ENCODE measurements at regions not wholly inside any gene's neighbourhood (a gene's known extent, or its start where the extent isn't known, plus 50 kb on each side); places are given as distances from the start of the nearest gene placed in this dataset.

DNA sequence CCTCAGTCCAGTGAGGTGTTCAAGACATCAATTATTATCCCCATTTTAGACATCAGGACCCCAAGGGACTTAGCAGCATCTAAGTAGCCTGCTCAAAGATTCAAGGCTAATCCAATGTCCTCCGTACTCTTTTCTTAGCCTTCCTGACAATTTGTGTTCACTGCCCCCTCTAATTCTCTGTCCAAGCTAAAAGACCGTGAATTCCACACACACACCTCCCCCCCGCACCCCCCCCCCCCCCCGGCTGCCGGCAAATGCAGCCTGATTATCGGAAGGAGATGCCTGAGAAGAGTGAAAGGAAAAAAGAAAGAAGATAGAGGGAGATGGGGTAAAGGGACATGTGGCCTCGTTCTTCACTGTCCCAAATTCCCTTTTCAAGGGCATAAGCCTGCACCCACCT, 58.1 kb upstream of the NLK start:
- TF ChIP-seq, protein P1, sequence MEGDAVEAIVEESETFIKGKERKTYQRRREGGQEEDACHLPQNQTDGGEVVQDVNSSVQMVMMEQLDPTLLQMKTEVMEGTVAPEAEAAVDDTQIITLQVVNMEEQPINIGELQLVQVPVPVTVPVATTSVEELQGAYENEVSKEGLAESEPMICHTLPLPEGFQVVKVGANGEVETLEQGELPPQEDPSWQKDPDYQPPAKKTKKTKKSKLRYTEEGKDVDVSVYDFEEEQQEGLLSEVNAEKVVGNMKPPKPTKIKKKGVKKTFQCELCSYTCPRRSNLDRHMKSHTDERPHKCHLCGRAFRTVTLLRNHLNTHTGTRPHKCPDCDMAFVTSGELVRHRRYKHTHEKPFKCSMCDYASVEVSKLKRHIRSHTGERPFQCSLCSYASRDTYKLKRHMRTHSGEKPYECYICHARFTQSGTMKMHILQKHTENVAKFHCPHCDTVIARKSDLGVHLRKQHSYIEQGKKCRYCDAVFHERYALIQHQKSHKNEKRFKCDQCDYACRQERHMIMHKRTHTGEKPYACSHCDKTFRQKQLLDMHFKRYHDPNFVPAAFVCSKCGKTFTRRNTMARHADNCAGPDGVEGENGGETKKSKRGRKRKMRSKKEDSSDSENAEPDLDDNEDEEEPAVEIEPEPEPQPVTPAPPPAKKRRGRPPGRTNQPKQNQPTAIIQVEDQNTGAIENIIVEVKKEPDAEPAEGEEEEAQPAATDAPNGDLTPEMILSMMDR (IDR thresholded peaks at IDR 0.05; ENCODE audit: extremely low read depth, insufficient read depth, missing control alignments): no peak
- no peak for DNase-seq (ENCODE audit: low spot score)
- in situ Hi-C loops (cut with MboI; ENCODE audit: low pct_unique_long_range_greater_than_20kb, low sequenced_read_pairs, unreplicated experiment): no loop called here

DNA sequence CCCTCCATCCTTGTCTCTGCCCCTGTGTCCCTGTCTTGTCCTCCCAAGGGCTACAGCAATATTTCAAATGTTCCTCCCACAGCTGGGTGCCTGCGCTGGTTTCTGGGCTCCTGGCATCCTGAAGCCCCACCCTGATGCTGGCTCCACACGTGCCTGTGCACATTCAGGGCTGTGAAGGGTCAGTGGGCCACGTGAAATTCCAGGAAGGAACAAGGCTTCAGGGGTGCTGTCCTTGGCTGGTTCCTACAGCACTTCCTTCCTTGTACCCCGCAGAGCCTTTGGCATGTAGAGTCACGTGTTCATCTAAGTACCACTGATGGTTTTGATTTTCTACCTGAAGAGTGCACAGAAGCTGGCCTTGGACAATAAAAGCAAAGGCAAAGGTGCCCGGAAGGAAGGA, 57.7 kb upstream of the NLK start:
- TF ChIP-seq, protein P1 (IDR thresholded peaks at IDR 0.05; ENCODE audit: extremely low read depth, insufficient read depth, missing control alignments): no peak
- in situ Hi-C loops (cut with MboI; ENCODE audit: low pct_unique_long_range_greater_than_20kb, low sequenced_read_pairs, unreplicated experiment): no loop called here
- no peak for DNase-seq (ENCODE audit: low spot score)

DNA sequence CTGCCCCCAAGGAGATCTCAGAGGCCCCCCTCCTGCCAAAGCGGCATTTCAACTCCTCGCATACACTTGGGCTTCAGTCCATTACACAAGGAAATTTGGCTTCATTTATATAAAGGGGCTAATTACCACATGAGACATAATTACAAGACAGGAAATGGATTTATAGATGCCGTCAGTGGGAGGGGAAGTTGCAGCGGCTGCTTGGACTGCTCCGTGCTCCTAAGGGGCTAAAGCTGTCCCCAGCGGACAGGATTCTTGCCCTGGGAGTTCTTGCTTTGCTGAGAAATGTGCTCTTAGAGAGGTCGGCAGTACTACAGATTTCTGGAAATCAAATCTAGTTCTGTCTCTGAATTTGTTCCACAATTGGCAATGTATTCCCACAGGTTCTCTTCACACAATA, 57.2 kb upstream of the NLK start:
- TF ChIP-seq, protein P1 (IDR thresholded peaks at IDR 0.05; ENCODE audit: extremely low read depth, insufficient read depth, missing control alignments): no peak
- DNase-seq (ENCODE audit: low spot score): no peak
- in situ Hi-C loops (cut with MboI; ENCODE audit: low pct_unique_long_range_greater_than_20kb, low sequenced_read_pairs, unreplicated experiment): no loop called here

DNA sequence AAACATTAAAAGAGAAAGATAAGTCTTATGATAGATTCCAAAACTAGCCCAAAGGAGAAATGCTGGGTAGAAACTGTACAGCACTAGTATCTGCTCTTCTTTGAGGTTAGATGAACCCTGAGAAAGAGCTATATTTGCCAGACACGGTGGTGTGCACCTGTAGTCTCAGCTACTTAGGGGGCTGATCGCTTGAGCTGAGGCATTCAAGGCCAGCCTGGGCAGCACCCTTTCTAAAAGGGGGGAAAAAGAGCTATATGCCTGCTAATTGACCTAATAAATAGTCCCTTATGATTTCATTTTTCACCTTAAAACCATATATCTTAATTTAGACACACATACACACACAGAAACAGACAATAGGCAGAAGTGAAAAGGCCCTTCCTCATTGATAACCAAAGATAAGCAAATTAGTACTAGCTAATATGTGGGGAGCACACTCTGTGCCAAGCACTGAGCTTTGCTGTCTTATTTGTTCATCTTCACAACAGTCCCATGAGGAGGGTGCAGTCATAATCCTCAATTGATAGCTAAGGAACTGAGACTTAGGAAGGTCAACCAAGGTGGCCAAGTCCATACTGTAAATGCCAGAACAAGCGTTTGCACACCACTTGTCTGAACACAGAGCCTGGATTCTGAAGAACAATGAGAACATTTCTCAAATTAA, 56.6 kb upstream of the NLK start:
- in situ Hi-C loops (cut with MboI; ENCODE audit: low pct_unique_long_range_greater_than_20kb, low sequenced_read_pairs, unreplicated experiment): no loop called here
- peak; percentile 33 for DNase-seq (ENCODE audit: low spot score)

DNA sequence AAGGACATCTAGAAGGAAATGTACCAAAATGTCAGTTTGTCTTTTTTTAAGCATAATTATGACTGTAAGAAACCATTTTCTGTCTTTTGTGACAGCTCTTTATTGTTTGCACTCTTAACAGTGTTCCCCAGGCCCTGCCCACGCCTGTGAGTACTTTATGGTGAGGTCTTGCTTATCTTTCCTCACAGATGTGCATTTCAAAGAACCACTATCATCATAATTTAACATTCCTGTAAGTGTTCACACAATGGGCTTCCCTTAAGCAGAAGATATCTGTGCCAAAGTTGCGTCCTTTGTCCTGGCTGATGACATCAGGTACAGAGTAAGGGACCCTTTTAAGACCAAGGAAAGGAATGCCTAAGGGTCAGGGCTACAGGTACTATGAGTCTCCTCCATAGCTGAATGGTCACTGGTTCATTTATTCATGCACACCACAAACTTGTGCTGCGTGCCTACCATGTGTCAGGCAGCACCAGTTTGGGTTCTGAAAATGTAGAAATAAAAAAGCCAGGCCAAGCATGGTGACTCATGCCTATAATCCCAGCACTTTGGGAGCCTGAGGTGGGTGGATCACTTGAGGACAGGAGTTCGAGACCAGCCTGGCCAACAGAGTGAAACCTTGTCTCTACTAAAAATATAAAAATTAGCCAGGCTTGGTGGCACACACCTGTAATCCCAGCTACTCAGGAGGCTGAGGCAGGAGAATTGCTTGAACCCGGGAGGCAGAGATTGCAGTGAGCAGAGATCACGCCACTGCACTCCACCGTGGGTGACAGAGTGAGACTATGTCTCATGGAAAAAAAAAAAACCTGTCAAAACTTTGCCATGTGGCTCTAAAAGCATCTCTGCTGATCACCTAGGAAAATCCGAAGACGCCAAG, 55.4 kb upstream of the NLK start:
- no peak for DNase-seq (ENCODE audit: low spot score)
- TF ChIP-seq, protein P1 (IDR thresholded peaks at IDR 0.05; ENCODE audit: extremely low read depth, insufficient read depth, missing control alignments): no peak
- in situ Hi-C loops (cut with MboI; ENCODE audit: low pct_unique_long_range_greater_than_20kb, low sequenced_read_pairs, unreplicated experiment): no loop called here

More for the DNA sequence above, 56.6 kb upstream of the NLK start:
- TF ChIP-seq, protein P1 (IDR thresholded peaks at IDR 0.05; ENCODE audit: extremely low read depth, insufficient read depth, missing control alignments): no peak

DNA sequence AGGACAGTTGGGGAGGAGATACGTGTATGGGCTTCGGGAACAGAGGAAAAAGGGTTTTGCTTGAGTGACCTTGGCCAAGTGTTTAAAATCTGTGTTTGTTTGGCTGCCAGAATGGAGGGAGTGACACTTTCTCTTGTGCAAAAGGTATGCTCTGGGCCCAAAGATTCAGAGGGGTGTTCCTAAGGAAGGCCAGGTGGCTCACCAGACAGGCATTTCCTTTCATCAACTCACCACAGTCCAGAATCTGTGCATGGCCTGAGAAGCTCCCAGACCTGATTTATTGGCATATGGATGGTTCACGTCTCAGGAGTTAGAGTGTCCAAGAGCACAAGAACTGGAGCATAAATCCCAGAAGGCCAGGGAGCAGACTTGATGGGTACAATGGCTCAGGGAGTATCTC, 53.4 kb upstream of the NLK start:
- no peak for DNase-seq (ENCODE audit: low spot score)
- TF ChIP-seq, protein P1 (IDR thresholded peaks at IDR 0.05; ENCODE audit: extremely low read depth, insufficient read depth, missing control alignments): no peak
- in situ Hi-C loops (cut with MboI; ENCODE audit: low pct_unique_long_range_greater_than_20kb, low sequenced_read_pairs, unreplicated experiment): no loop called here
